ENCODE measurements at regions not wholly inside any gene's neighbourhood (a gene's known extent, or its start where the extent isn't known, plus 50 kb on each side); places are given as distances from the start of the nearest gene placed in this dataset.

- DNase-seq (ENCODE audit: low spot score) = no peak
These were observed 1817.2 kb downstream of the STIM2 start for GRCh38 chr4:28677808-28678207.

DNA sequence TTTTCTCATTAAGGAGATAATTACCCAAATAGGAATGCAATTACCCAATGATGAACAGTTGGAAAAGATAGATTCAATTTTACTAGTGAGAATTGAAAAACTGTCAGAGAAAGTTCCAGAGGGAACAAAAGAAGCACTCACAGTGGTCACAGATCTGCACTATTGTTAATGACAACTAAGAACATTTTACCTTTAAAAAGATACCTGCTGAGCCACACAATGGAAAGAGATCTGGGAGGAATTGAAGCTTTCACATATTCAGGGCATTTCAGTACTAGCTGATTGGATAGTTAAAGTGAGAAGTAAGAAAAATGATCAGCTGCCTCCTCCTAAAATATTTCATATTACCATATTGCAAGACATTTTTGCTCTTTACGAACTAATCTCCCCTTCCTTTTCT is 1822.2 kb downstream of the STIM2 start:
- no peak for DNase-seq (ENCODE audit: low spot score)

DNA sequence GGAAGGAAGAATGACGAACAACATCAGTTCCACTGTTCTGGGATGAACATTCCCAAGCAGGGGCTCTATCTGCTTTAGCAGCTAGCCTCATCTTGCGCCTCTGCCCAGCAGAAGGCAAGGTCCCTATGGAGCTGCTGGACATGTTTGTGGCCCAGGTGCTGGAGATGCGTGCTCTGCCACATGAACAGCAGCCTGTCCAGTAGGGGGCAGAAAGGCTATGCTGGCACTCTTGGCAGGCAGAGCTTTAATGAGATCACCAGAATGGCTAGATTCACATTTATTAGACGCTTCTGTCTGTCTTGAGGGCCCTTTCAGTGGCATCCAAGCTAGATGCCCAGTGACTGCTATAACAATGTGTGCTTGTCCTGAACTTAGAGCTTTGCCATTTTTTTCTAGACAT is 1826.0 kb downstream of the STIM2 start:
- DNase-seq (ENCODE audit: low spot score) = peak; percentile 23

GRCh38 chr4:28690890-28691289 is 1830.2 kb downstream of the STIM2 start:
- no peak for DNase-seq (ENCODE audit: low spot score)

GRCh38 chr4:28702571-28702970 is 1841.9 kb downstream of the STIM2 start:
- no peak for DNase-seq (ENCODE audit: low spot score)

DNA sequence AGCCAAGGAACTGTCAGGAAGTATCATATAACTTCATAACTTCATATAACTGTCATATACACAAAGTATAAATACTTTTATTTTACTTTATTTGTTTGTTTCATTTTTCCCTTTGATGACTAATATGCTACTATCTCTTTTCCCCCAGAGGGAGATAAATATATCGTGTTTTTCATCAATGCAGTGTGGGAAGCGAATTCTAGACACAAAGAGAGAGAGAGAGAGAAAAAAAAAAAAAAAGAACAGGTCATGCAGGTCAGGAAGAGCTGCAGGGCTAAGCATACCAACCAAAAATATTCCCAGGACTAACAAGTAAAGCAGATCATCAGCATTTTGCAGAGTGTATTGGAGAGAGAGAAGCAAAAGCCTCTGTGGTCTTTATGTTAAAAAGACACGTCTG is 1849.2 kb downstream of the STIM2 start:
- no peak for DNase-seq (ENCODE audit: low spot score)

DNA sequence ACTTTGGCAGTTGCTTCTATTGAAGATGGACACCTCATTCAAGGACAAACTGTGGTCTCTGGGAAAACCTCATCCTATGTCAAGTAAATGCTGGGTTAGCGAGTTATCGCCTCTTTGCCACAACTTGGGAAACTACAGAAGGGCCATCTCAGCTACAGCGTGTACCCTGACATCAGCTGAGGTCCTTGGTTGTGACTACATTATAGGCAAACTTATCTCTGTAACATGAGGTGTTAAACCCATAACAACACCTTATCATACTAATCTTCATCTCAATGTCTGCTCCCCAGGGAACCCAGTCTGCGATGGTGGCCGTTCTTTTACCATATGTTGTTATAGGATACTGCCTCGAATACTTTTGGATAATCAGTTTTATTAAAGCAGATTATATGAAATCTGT is 1862.7 kb downstream of the STIM2 start:
- DNase-seq (ENCODE audit: low spot score) = no peak

DNA sequence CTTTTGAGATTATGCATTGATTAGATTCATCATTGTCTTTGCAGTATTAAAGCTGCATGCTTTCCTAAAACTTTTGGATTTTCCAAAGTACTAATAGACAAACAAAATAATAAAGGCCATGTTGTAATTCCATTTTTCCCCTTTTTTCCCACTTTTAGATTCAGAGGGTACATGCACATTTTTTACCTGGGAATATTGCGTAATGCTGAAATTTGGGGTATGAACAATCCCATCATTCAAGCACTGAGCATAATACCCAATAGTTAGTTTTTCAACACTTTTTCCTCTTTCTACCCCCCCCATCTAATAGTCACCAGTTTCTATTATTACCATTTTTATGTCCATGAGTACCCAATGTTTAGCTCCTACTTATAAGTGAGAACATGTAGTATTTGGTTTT is 1863.6 kb downstream of the STIM2 start:
- no peak for DNase-seq (ENCODE audit: low spot score)

DNA sequence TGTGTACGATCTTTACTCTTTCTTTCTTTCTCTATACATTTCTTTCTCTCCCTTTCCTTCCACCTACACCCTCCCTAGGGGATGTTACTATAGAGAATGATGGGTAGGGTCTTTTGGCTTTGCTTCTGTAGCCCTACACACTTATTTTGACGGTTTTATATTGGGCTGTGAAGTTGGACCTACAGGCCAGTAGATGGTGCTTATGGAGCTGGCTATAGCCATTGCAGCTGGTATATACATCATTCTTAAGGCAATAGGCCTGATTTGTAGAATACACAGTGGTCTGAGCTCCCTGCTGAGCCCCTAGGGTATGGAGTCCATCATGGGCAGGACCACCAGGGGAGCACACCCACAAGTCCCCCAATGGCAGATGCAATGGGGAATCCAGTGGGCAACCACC is 1869.7 kb downstream of the STIM2 start:
- DNase-seq (ENCODE audit: low spot score) = no peak

GRCh38 chr4:28744066-28744465 is 1883.4 kb downstream of the STIM2 start:
- no peak for DNase-seq (ENCODE audit: low spot score)

DNA sequence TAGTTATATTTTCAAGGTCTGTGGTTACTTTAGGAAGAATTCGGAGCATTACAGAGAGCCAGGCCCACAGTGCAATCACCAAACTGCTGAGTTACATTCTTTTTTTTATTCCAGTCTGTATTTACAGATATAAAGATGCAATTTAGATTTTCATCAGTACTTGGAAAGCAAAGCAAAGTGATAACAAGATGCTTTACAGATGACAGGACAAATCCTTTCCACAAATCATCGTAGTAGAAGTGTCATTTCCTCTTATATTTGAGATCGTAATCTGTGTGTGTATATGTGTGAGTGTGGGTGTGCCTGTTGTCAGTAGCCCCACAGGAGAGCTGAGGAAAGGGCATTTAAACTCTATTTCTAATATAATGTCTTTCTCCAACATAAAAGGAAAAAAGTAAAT is 1893.7 kb downstream of the STIM2 start:
- no peak for DNase-seq (ENCODE audit: low spot score)

DNA sequence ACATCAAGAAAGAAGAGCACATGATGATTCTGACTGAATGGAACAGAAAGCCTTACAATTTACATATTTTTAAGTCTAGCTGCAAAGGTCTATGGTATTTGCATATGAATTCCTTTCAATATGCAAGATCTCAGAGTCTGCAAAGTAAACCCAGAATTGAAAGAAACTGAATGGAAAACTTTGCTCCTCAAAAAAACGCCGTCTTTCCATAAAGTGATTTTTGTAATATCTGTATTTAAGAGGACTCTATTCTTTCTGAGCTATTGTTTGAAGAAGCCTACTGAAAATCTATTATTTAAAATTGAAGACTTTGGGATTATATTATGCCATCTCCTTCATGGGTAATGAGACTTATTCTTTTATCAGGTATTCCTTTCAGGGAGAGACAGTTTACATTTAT is 1894.4 kb downstream of the STIM2 start:
- no peak for DNase-seq (ENCODE audit: low spot score)

- DNase-seq (ENCODE audit: low spot score) = no peak
These were observed 1898.4 kb downstream of the STIM2 start for GRCh38 chr4:28759064-28759463.

DNA sequence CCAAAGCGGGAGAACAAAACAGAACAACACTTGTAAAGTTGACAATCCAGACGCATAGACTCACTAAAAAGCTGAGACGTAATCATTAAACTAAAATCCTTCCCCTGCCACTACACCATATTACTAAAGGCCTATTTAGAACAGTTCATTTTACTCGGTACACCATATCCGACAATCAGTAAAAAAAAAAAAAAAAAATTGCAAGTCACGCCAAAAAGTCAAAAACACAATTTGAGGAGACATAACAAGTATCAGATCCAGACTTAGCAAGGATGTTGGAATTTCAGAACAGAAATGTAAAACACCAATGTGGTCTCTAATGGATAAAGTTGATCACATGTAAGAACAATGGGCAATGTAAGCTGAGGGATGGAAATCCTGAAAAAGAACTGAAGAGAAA is 1899.4 kb downstream of the STIM2 start:
- no peak for DNase-seq (ENCODE audit: low spot score)

DNA sequence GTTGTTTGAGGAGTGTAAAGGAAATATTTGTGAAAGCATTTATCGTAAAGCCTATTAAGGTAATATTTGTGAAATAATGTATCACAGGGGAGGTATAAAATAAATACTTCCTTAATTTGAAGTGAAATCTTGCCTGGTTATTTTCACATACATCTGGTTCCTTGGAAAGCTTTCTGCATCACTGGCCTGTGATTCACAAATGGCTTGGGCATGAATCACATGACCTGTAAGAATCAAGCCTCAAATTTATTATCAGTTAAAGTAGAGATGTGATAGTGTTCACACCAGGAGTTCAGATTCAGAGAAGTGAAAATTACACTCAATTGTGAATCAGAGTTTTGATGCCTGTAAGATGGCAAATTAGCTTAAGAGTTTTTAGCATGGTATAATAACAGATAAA is 1911.4 kb downstream of the STIM2 start:
- DNase-seq (ENCODE audit: low spot score) = no peak

DNA sequence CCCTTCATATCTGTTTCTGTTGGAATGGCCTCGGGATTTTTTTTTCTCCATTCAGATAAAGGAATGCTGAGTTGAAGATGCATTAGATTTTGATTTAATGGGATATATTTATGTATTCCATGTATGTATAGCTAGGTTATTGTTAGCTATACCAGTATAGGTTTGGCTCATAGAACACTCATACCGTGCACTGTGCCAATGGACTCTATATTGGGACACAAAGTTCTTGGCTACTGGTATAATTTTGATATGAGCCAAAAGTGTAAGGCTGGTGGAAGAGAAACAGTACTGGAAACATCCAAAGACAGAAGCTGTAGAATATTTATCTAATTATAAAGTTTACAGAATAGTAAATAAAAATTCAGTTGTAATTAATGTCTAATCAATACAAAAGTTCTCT is 1912.1 kb downstream of the STIM2 start:
- DNase-seq (ENCODE audit: low spot score) = no peak

DNA sequence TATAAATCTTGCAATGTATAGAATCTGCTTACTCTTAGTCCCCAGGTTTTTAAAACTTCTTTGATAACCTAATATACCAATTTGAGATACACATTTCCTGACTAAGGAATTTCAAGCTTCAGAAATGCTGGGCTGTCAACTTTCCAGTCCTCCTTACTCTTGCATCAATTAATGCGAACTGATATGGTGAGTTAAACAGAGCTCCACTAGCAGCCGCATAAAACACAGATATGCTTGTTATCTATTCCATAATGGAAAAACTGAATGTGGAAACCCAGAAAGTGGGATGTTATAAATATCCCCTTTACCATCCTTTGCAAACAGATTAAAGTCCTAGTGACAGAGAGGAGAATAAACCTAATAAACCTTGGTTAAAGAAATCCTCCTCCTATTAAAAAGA is 1913.7 kb downstream of the STIM2 start:
- no peak for DNase-seq (ENCODE audit: low spot score)

DNA sequence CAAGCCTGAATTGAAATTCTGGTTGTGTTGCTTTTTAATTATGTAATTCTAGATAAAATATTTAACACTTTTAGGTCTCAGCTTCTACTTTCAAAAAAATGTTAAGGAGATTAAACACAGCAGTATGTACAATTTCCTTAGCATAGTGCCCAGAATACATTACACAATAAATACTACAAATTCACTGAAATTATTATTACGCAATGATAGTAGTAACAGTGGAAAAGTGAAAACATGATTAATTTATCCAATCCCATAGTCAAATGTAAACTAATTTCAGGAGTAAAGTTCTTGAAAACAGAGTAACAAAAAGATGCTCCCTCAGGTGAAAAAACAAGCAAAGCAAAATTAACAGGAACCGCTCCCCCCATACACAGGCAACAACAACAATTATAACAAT is 1915.4 kb downstream of the STIM2 start:
- DNase-seq (ENCODE audit: low spot score) = no peak

GRCh38 chr4:28784188-28784587 is 1923.5 kb downstream of the STIM2 start:
- no peak for DNase-seq (ENCODE audit: low spot score)

DNA sequence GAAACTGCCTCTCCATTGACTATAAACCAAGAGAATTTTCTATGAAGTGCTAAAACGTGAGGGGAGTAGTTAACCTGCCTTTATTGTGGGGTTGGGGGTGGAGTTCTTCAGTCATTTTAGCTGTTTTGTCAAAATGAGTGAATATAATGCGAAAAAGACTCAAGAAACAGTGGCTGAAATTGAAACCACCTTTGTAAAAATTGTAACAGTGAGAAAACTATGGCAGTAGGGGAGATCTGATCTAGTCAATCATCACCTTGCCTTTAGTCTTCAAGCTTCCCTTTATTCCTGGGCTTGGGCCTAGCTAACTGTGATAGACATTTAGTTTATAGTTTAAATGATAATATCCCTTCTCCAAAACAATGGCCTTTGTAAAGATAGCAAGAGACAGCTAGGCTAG is 1927.3 kb downstream of the STIM2 start:
- DNase-seq (ENCODE audit: low spot score) = no peak

DNA sequence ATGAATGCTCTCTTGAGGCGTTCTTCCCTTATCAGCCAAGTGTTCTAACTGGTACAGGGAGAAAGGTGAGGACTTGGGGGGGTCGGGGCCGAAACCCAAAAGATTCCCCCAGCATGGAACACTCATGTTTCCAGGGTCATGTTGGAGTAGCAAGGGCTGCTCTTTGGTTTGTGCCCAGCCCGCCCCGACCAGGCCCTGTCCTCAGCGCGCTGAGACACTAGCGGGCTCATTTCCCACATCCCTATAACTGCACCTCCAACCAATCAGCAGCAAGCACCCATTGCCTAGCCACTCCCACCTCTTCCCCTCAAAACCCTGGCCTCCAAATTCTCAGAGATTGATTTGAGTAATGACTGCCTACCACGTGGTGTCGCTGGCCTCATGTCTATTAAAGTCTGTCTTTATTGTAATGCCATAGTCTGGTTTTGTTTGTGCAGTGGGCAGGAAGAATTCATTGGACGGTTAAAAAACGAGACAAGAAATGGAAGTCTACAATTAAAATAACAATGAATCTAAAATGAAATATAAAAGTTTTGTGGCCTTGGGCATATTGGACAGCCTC is 1928.4 kb downstream of the STIM2 start:
- DNase-seq (ENCODE audit: low spot score) = no peak

- DNase-seq (ENCODE audit: low spot score) = no peak
These were observed 1927.1 kb upstream of the PCDH7 start for GRCh38 chr4:28792917-28793597.

- DNase-seq (ENCODE audit: low spot score) = no peak
These were observed 1920.5 kb upstream of the PCDH7 start for GRCh38 chr4:28799696-28800095.

DNA sequence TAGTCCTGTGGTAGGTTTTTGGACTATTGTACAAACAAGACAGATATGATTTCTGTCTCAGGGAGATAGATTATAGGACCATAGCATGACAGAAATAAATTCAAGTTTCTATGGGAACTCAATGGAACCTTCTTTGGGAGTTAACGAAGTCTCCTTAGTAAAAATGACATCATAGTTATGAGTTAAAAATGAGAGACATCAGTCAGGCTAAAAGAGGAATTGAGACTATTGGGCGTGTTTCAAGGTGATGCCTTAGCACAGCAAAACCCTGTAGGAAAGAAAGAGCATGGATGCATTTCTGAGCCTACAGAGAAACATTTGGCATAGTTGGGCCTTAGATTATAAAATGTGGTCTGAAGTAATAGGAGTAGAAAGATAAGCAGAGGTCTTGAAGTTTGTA is 1909.1 kb upstream of the PCDH7 start:
- no peak for DNase-seq (ENCODE audit: low spot score)
